GM23248 (cell line): ENCODE measurements at regions not wholly inside any gene's neighbourhood (a gene's known extent, or its start where the extent isn't known, plus 50 kb on each side); places are given as distances from the start of the nearest gene placed in this dataset.
"Not testable (repeated sequence)": the region's sequence is repeated elsewhere in the genome, so short reads cannot be mapped to it uniquely, and the experiment has no call there.

ENCODE experiments used
- DNase-seq: peaks from one replicate; pipeline ENCODE4 v3.0.0-alpha.2; 2015
- H2AFZ ChIP-seq: fragments of 200-600 bp; sonication (generic); 2 replicates; pipeline ENCODE4 v1.6.1; 2016; ENCODE audit warnings: antibody characterized with exemption
- H3F3A ChIP-seq: fragments of 200-600 bp; sonication (generic); 2 replicates; pipeline ENCODE4 v1.6.1; 2016; ENCODE audit warnings: mild to moderate bottlenecking, antibody characterized with exemption, mixed run types; ENCODE audit not compliant: insufficient read depth
- H3K27ac ChIP-seq: fragments of 200-600 bp; sonication (generic); 2 replicates; pipeline ENCODE4 v1.5.1; 2016; ENCODE audit warnings: mild to moderate bottlenecking
- H3K27me3 ChIP-seq: fragments of 200-600 bp; sonication (generic); replicated peaks from 2 replicates; pipeline ENCODE4 v1.6.1; 2016; ENCODE audit warnings: mild to moderate bottlenecking; ENCODE audit not compliant: insufficient read depth
- H3K36me3 ChIP-seq: fragments of 200-600 bp; sonication (generic); 2 replicates; pipeline ENCODE4 v1.6.1; 2016; ENCODE audit warnings: low read depth, mild to moderate bottlenecking
- H3K4me1 ChIP-seq: fragments of 200-600 bp; sonication (generic); 2 replicates; pipeline ENCODE4 v1.6.1; 2016; ENCODE audit warnings: mild to moderate bottlenecking; ENCODE audit not compliant: insufficient read depth
- H3K4me2 ChIP-seq: fragments of 200-600 bp; sonication (generic); one replicate; pipeline ENCODE4 v1.6.1; 2016; ENCODE audit warnings: mild to moderate bottlenecking; ENCODE audit not compliant: unreplicated experiment
- H3K4me3 ChIP-seq: fragments of 200-600 bp; sonication (generic); 2 replicates; pipeline ENCODE4 v1.5.1; 2016; ENCODE audit warnings: mild to moderate bottlenecking
- H3K79me2 ChIP-seq: fragments of 200-600 bp; sonication (generic); 2 replicates; pipeline ENCODE4 v1.6.1; 2016; ENCODE audit warnings: mild to moderate bottlenecking; ENCODE audit not compliant: insufficient read depth
- H3K9ac ChIP-seq: fragments of 200-600 bp; sonication (generic); 2 replicates; pipeline ENCODE4 v1.6.1; 2016; ENCODE audit warnings: mild to moderate bottlenecking
- H3K9me2 ChIP-seq: fragments of 200-600 bp; sonication (generic); 2 replicates; pipeline ENCODE4 v1.6.1; 2016; ENCODE audit warnings: mixed run types, mild to moderate bottlenecking, moderate library complexity; ENCODE audit not compliant: insufficient read depth
- H3K9me3 ChIP-seq: fragments of 200-600 bp; sonication (generic); one replicate; pipeline ENCODE4 v1.6.1; 2017; ENCODE audit warnings: low read depth
- H4K20me1 ChIP-seq: fragments of 200-600 bp; sonication (generic); 2 replicates; pipeline ENCODE4 v1.6.0; 2016; ENCODE audit not compliant: insufficient read depth
- EZH2 ChIP-seq: fragments of 200-600 bp; sonication (generic); IDR thresholded peaks from 2 replicates; pipeline ENCODE4 v1.6.1; 2018; ENCODE audit warnings: antibody characterized with exemption, mild to moderate bottlenecking; ENCODE audit not compliant: insufficient read depth, poor library complexity, severe bottlenecking
- EZH2phosphoT487 ChIP-seq: fragments of 200-600 bp; sonication (generic); IDR thresholded peaks from 2 replicates; pipeline ENCODE4 v1.6.1; 2018; ENCODE audit warnings: antibody characterized with exemption, moderate library complexity, mild to moderate bottlenecking, low read depth; ENCODE audit not compliant: insufficient read depth
- WGBS, 2 experiments: methylation state at CpG; one replicate each; pipeline ENCODE4 v1.1.6; 2015 to 2017; ENCODE audit warnings: low lambda C conversion rate in 2 of 2, low coverage in 1 of 2; ENCODE audit errors: missing lambda C conversion rate in 2 of 2; 5-methylcytosine and 5-hydroxymethylcytosine counted together
- in situ Hi-C: fragments of 300-500 bp; cut with MboI; formaldehyde crosslinking; loops from 2 replicates; pipeline ENCODE4 v1.15.0; 2020

DNA sequence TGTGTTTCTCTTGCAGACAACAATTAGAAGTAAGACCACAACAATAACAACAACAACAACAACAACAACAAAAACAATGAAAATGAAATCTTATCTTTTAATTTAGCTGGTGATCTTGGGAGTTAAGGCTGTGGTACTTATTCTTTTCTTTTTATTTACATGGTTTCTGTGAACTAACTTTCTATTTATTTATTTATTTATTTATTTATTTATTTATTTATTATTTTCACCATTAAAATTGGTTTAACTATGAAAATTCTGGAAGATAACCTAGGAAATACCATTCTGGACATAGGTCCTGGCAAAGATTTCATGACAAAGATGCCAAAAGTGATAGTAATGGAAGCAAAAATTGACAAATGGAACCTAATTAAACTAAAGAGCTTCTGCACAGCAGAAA lies 102.5 kb upstream of the PNPT1 start:
- in situ Hi-C loops = no loop called here
- H3K9ac ChIP-seq = no peak overlapping the region
- DNase-seq = no peak
- no peak overlapping the region for H3K4me2 ChIP-seq
- H3K27ac ChIP-seq = no peak overlapping the region
- H3K79me2 ChIP-seq = no peaks in the 10 kb centered on the region
- H2AFZ ChIP-seq = no peak overlapping the region
- H3K9me3 ChIP-seq = no peaks in the 10 kb centered on the region
- no peaks in the 10 kb centered on the region for H4K20me1 ChIP-seq
- no peak overlapping the region for H3K4me3 ChIP-seq
- H3K4me1 ChIP-seq = no peaks in the 10 kb centered on the region
- H3K27me3 ChIP-seq = no peaks in the 10 kb centered on the region
- no peaks in the 10 kb centered on the region for H3F3A ChIP-seq
- TF ChIP-seq EZH2phosphoT487 (no peak), EZH2 (no peak)
- no peaks in the 10 kb centered on the region for H3K36me3 ChIP-seq
- no peaks in the 10 kb centered on the region for H3K9me2 ChIP-seq

DNA sequence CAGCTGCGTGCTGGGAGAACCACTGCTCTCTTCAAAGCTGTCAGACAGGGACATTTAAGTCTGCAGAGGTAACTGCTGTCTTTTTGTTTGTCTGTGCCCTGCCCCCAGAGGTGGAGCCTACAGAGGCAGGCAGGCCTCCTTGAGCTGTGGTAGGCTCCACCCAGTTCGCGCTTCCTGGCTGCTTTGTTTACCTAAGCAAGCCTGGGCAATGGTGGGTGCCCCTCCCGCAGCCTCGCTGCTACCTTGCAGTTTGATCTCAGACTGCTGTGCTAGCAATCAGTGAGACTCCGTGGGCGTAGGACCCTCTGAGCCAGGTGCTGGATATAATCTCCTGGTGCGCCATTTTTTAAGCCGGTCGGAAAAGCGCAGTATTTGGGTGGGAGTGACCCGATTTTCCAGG lies 100.0 kb upstream of the PNPT1 start:
- H3K27me3 ChIP-seq, H3K9me2 ChIP-seq, H3K4me3 ChIP-seq, H4K20me1 ChIP-seq, H3K36me3 ChIP-seq, H3K27ac ChIP-seq, H3K9ac ChIP-seq, H3K4me1 ChIP-seq, DNase-seq, H3F3A ChIP-seq, H3K79me2 ChIP-seq, H2AFZ ChIP-seq, H3K4me2 ChIP-seq, H3K9me3 ChIP-seq, in situ Hi-C loops: not testable (repeated sequence)
- 91 to 92% methylated on average over 11 of the region's 12 CpGs for WGBS, 2 experiments

DNA sequence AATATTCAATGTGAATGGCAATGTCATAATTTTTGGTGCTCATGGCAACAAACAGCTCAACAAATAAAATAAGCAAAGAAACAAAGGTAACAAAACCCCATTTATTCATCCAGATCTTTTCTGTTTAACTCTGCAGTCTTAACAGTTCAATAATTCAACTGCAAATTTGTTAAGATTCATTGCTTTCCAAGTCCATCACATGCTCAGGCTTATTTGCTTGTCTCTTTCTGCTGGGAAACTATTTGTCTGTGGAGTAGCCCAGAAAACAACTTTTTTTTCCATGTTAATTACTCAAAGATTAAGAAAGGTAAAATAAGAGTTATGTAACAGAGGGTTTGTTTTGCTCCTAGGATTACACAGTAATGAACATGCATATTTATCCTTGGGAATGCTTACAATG lies 92.6 kb upstream of the PNPT1 start:
- Histone ChIP-seq H3K4me1 (no peaks in the 10 kb centered on the region), H3K9me2 (no peaks in the 10 kb centered on the region), H3K4me3 (no peak overlapping the region), H4K20me1 (no peaks in the 10 kb centered on the region), H3K27ac (no peak overlapping the region), H3F3A (no peaks in the 10 kb centered on the region), H2AFZ (no peak overlapping the region), H3K27me3 (no peaks in the 10 kb centered on the region), H3K9ac (no peak overlapping the region), H3K9me3 (no peaks in the 10 kb centered on the region), H3K4me2 (no peak overlapping the region), H3K79me2 (no peaks in the 10 kb centered on the region), H3K36me3 (no peaks in the 10 kb centered on the region)
- in situ Hi-C loops = no loop called here
- TF ChIP-seq EZH2 = no peak
- no peak for TF ChIP-seq EZH2phosphoT487
- DNase-seq = no peak

DNA sequence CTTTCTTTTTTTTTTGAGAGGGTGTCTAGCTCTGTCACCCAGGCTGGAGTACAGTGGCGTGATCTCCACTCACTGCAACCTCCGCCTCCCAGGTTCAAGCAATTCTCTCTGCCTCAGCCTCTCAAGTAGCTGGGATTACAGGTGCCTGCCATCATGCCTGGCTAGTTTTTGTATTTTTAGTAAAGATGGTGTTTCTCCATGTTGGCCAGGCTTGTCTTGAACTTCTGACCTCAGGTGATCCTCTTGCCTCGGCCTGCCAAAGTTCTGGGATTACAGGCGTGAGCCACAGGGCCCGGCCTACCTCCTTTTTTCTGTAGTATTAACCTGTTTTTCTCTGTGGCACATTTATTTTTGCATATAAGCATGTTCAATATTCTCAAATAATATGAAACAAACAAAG lies 90.1 kb upstream of the PNPT1 start:
- H2AFZ ChIP-seq, H3K79me2 ChIP-seq, H4K20me1 ChIP-seq, H3K4me2 ChIP-seq, in situ Hi-C loops, H3K36me3 ChIP-seq, DNase-seq, H3F3A ChIP-seq, H3K27me3 ChIP-seq, H3K9me2 ChIP-seq, H3K9me3 ChIP-seq, H3K4me3 ChIP-seq, H3K9ac ChIP-seq, H3K27ac ChIP-seq: not testable (repeated sequence)
- peaks cover 19% of the 10 kb centered on the region for H3K4me1 ChIP-seq
- 94% methylated on average over 5 of the region's 5 CpGs for WGBS, 2 experiments

DNA sequence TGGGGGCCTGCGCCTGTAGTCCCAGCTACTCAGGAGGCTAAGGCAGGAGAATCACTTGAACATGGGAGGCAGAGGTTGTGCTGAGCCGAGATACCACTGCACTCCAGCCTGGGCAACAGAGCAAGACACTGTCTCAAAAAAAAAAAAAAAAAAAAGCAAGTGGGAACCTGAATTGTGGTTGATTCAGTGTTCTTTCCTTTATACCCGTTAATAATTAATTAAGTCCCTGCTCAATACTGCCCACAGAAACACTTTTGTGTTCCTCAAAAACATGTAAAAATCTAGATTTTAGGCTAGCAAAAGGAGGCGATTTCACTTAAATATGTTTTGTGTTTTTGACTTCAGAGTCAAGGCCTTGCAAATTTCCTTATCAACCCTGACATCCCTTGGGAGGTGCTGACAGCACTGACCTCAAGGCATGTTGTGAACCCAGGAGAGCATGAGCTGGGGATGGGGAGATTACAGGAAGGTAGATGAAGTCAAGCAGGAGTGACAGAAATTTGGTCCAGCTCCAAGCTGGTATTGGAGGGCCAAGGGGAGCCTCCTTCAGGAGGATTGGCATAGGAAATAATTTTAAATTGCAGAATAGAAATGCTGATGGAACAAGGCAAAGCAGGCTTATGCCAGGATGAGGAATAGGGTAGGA lies 89.0 kb upstream of the PNPT1 start:
- H2AFZ ChIP-seq = no peak overlapping the region
- H3F3A ChIP-seq = peaks cover 5% of the 10 kb centered on the region; the same call in 1 of the 2 replicates
- no peaks in the 10 kb centered on the region for H3K36me3 ChIP-seq
- H3K27me3 ChIP-seq = no peaks in the 10 kb centered on the region
- no peak overlapping the region for H3K4me2 ChIP-seq
- 81 to 91% methylated on average over 4 of the region's 4 CpGs for WGBS, 2 experiments
- no peak overlapping the region for H3K27ac ChIP-seq
- H3K79me2 ChIP-seq = no peaks in the 10 kb centered on the region
- peaks cover 19% of the 10 kb centered on the region for H3K4me1 ChIP-seq
- DNase-seq = no peak
- H3K9ac ChIP-seq = no peak overlapping the region
- H3K9me2 ChIP-seq = no peaks in the 10 kb centered on the region
- in situ Hi-C loops = no loop called here
- no peaks in the 10 kb centered on the region for H4K20me1 ChIP-seq
- no peaks in the 10 kb centered on the region for H3K9me3 ChIP-seq
- no peak overlapping the region for H3K4me3 ChIP-seq
- TF ChIP-seq EZH2phosphoT487 (no peak), EZH2 (no peak)
